GM12874 (cell line): ENCODE measurements at regions not wholly inside any gene's neighbourhood (a gene's known extent, or its start where the extent isn't known, plus 50 kb on each side); places are given as distances from the start of the nearest gene placed in this dataset.

Source experiments
- TF ChIP-seq, protein P1 (sequence below): IDR thresholded peaks from 2 replicates; pipeline ENCODE4 v1.5.1; 2011; ENCODE audit warnings: low read depth, mild to moderate bottlenecking, control low read depth, low read length, moderate library complexity; ENCODE audit not compliant: insufficient read depth

DNA sequence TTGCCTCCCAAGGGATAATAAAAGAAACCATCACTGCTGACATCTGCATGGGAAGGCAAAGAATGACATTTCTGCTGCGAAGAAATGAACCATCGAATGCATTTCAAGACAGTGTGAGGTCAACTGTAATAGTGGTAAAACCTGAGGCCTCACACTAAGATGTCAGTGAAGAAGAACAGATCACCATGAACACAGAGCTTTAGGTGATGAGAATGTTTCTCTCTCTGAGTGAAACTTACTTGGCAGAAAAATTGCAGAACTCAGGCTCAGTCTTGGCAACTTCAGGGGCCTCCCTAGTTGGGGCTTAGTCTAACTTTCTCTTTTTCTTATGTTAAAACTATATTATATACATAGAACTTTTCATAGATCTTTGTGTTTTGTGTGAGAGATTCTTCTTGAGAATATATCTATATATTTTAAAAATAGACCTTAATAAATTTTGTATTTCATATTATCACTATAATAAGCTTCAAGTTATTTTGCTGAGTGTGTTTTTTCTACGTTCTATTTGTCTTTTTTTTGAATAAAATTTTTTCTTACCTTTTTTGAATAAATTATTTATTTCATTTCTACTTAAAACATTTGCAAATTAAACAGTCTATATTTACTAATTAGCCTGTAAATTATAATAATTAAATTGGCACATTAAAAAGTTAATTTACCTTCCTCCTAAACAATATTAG lies 427.5 kb upstream of the TRIB2 start:
- TF ChIP-seq, protein P1, sequence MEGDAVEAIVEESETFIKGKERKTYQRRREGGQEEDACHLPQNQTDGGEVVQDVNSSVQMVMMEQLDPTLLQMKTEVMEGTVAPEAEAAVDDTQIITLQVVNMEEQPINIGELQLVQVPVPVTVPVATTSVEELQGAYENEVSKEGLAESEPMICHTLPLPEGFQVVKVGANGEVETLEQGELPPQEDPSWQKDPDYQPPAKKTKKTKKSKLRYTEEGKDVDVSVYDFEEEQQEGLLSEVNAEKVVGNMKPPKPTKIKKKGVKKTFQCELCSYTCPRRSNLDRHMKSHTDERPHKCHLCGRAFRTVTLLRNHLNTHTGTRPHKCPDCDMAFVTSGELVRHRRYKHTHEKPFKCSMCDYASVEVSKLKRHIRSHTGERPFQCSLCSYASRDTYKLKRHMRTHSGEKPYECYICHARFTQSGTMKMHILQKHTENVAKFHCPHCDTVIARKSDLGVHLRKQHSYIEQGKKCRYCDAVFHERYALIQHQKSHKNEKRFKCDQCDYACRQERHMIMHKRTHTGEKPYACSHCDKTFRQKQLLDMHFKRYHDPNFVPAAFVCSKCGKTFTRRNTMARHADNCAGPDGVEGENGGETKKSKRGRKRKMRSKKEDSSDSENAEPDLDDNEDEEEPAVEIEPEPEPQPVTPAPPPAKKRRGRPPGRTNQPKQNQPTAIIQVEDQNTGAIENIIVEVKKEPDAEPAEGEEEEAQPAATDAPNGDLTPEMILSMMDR, result no peak

DNA sequence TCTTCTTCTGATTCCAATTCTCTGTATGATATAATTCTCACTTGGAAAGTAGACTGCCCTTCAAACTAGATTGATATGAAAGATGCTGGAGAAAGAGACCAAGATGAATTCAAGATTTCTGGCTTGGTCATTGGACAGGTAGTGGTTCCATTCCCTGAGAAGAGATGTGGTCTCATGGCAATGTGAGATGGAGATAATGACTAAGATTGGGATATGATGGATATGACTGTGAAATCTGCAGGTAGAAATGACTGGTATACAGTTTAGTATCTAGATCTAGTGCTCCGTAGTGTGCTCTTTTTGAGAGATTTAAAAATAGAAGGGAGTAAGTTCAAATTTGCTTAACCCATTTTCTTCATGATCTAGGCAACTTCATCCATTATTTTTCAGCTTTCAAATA lies 425.4 kb upstream of the TRIB2 start:
- TF ChIP-seq, protein P1, result no peak

DNA sequence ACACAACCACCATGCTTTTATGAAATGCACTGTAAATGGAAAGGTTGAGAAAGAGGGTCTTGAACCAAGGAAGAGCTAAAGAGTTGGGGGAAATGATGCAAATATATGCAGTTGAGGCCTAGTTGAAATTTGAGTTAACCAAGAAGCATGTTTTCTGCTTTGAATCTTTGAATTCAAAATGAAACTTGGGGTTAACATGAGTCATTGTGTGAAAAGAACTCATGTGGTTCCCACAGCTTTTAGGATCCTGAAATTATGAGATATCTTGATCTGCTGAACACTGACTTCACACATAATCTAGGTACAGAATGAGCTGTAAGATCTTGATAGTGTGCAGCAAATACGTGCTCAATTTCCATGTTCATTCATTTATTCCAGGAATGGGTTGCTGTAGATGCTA lies 422.9 kb upstream of the TRIB2 start:
- TF ChIP-seq, protein P1, result no peak

DNA sequence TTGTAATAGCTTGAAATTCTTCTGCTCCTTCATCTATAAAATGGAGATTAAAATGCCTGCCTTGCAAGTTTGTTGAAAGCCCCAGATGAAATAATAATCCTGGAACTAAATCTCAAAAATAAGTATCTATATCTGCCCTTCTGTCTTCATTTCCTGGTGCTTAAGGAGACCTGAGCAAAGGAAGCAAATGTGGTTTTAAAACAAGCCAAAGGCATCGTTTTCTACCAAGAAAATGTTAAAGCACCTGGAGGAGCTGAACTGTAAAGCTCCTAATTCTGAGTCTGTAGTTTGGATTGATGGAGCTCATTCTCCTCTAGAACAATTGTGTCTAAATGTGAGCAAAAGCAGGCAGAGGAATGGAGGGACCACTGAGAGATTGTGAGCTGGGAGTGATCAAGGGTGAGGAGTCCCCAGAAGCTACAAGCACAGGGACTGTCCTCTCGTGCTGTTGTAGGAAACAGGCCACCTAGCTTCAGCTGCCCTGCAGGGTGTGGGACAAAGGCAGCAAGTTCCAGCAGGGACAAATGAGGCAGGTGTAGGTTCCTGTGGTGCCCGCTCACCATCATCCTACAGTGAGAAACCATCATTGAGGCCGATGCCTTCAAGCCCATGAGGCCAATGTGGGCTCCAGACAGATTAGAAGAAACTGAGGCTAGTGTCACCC lies 420.7 kb upstream of the TRIB2 start:
- TF ChIP-seq, protein P1, result no peak

DNA sequence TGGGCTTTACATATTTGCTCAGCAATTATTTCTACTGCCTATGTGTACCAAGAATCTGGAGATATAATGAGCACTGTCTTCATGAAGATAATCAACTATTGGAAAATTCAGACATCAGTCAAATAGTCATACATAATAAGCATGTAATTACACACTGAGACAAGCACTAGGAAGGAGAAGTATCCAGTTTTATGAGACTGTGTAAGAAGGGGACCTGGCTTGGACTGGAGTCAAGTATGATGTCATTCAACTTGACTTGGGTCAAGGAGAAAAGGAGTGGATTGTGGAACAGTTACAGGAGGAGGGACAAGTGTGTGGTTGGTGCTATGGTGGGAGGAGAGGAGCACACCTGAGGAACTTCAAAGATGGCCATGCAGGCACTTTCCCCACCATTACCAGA lies 419.8 kb upstream of the TRIB2 start:
- TF ChIP-seq, protein P1, result no peak

DNA sequence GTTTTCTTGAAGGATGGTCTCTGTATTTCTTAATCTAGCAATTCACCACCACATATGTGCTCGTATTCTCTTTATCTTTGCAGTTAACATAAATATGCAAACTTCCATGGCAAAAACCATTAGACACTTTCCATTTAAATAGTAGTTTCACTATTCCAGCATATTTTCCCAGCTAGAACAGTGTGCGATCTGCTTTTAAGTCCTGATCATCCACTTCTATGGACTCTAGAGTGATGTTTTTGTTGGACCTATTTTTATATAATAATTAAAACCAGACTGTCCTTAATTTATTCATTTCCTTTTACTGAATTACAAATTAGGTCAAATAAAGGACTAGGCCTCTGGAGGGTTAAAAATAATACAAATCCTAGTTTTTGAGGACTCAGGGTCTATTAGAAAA lies 418.4 kb upstream of the TRIB2 start:
- TF ChIP-seq, protein P1, result no peak

DNA sequence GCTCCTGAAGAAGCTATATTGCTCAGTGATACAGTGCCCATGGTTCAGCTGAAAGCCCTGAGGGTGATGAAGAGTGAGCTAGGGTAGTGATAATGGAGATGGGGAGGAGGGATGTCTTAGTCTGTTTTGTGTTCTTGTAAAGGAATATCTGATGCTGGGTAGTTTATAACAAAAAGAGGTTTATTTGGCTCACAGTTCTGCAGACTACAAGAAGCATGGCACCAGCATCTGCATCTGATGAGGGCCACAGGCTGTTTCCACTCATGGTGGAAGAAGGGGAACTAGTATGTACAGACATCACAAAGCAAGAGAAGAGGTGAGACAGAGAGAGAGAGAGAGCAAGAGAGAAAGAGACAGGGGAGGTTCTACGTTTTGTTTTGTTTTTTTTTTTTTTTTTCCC lies 417.3 kb upstream of the TRIB2 start:
- TF ChIP-seq, protein P1, result no peak
